Activated CD8-positive, alpha-beta memory T cell treated with anti-CD3 and anti-CD28 coated beads, Interleukin-2, amount 10 ng/mL, durations not matched to agents 7 days and 5 days (primary cell): ENCODE measurements at regions not wholly inside any gene's neighbourhood (a gene's known extent, or its start where the extent isn't known, plus 50 kb on each side); places are given as distances from the start of the nearest gene placed in this dataset.

Experiments used
- ATAC-seq: fragments of 150-1000 bp; cut with Tn5 transposase; one replicate; pipeline ENCODE4 v1.10.0; 2021; ENCODE audit warnings: moderate library complexity
- CTCF ChIA-PET: fragments of 350-600 bp; sonication (Branson Sonifier 250); formaldehyde crosslinking; loops from one replicate; lab custom pipeline; 2021; ENCODE audit warnings: antibody characterized with exemption; lab: Charles Lee
- DNase-seq: peaks from one replicate; pipeline ENCODE4 v3.0.0-alpha.2; 2020
- H3K27ac Mint-ChIP-seq: one replicate; pipeline ENCODE4 v1.8.0; 2021; ENCODE audit warnings: mild to moderate bottlenecking, mixed read lengths
- H3K27me3 Mint-ChIP-seq: one replicate; pipeline ENCODE4 v1.8.0; 2021; ENCODE audit warnings: mixed read lengths
- H3K36me3 Mint-ChIP-seq: one replicate; pipeline ENCODE4 v1.8.0; 2021; ENCODE audit warnings: mild to moderate bottlenecking, mixed read lengths
- H3K4me1 Mint-ChIP-seq: one replicate; pipeline ENCODE4 v1.8.0; 2021; ENCODE audit warnings: mixed read lengths
- H3K4me3 Mint-ChIP-seq: one replicate; pipeline ENCODE4 v1.8.0; 2021; ENCODE audit warnings: mild to moderate bottlenecking, moderate library complexity, mixed read lengths
- H3K9me3 Mint-ChIP-seq: one replicate; pipeline ENCODE4 v1.8.0; 2022; ENCODE audit warnings: low read depth, mixed read lengths

- CTCF ChIA-PET: no interaction called here
- H3K4me3 Mint-ChIP-seq: no peak overlapping the region
- peaks cover 49% of the 10 kb centered on the region for H3K4me1 Mint-ChIP-seq
- H3K36me3 Mint-ChIP-seq: no peaks in the 10 kb centered on the region
- ATAC-seq: no peak
- peak overlapping the region; percentile 52 for H3K27ac Mint-ChIP-seq
- DNase-seq: no peak
- no peaks in the 10 kb centered on the region for H3K27me3 Mint-ChIP-seq
- H3K9me3 Mint-ChIP-seq: no peaks in the 10 kb centered on the region
Measured at GRCh38 chr1:235045921-235046601, 82.6 kb downstream of the TOMM20 start.

GRCh38 chr1:235045034-235045690 lies 83.5 kb downstream of the TOMM20 start:
- no peak for ATAC-seq
- DNase-seq: no peak
- CTCF ChIA-PET: no interaction called here
- Mint-ChIP-seq H3K4me1 (peaks cover 51% of the 10 kb centered on the region), H3K4me3 (no peak overlapping the region), H3K9me3 (no peaks in the 10 kb centered on the region), H3K36me3 (no peaks in the 10 kb centered on the region), H3K27ac (no peak overlapping the region), H3K27me3 (no peaks in the 10 kb centered on the region)

- Mint-ChIP-seq H3K27me3 (no peaks in the 10 kb centered on the region), H3K36me3 (peaks cover 10% of the 10 kb centered on the region), H3K4me3 (no peak overlapping the region), H3K4me1 (peaks cover 42% of the 10 kb centered on the region), H3K27ac (no peak overlapping the region), H3K9me3 (peaks cover 8% of the 10 kb centered on the region)
- DNase-seq: no peak
- CTCF ChIA-PET: no interaction called here
- peak; percentile 47 for ATAC-seq
Measured at GRCh38 chr1:235043234-235043633, 85.4 kb downstream of the TOMM20 start.

GRCh38 chr1:235038701-235039100 lies 89.9 kb downstream of the TOMM20 start:
- ATAC-seq (no peak), DNase-seq (no peak)
- CTCF ChIA-PET: no interaction called here
- Mint-ChIP-seq H3K27ac (no peak overlapping the region), H3K4me3 (no peak overlapping the region), H3K9me3 (peaks cover 11% of the 10 kb centered on the region), H3K27me3 (no peaks in the 10 kb centered on the region), H3K36me3 (peaks cover 17% of the 10 kb centered on the region), H3K4me1 (peaks cover 11% of the 10 kb centered on the region)

GRCh38 chr1:235035928-235036327 lies 92.7 kb downstream of the TOMM20 start:
- Mint-ChIP-seq H3K4me3 (no peak overlapping the region), H3K36me3 (peaks cover 19% of the 10 kb centered on the region), H3K9me3 (peaks cover 11% of the 10 kb centered on the region), H3K4me1 (peaks cover 10% of the 10 kb centered on the region), H3K27ac (no peak overlapping the region), H3K27me3 (no peaks in the 10 kb centered on the region)
- ATAC-seq (no peak), DNase-seq (no peak)
- CTCF ChIA-PET: interaction anchor here (0.6 to 1.2 kb wide), 2 partner anchors 48 to 70 kb away, joined by 3 to 4 read pairs; no protein-coding TSS in a partner anchor

GRCh38 chr1:235030919-235031596 lies 97.6 kb downstream of the TOMM20 start:
- peaks cover 9% of the 10 kb centered on the region for H3K4me1 Mint-ChIP-seq
- peaks cover 7% of the 10 kb centered on the region for H3K9me3 Mint-ChIP-seq
- no peak overlapping the region for H3K4me3 Mint-ChIP-seq
- no peak overlapping the region for H3K27ac Mint-ChIP-seq
- ATAC-seq: no peak
- H3K27me3 Mint-ChIP-seq: no peaks in the 10 kb centered on the region
- CTCF ChIA-PET: interaction anchor here (0.6 kb wide), 1 partner anchor 17 kb away, joined by 3 read pairs; no protein-coding TSS in a partner anchor
- peaks cover 9% of the 10 kb centered on the region for H3K36me3 Mint-ChIP-seq
- no peak for DNase-seq

GRCh38 chr1:235027862-235028250 lies 100.8 kb downstream of the TOMM20 start:
- H3K27ac Mint-ChIP-seq: no peak overlapping the region
- CTCF ChIA-PET: no interaction called here
- H3K36me3 Mint-ChIP-seq: peaks cover 6% of the 10 kb centered on the region
- H3K9me3 Mint-ChIP-seq: peaks cover 8% of the 10 kb centered on the region
- no peaks in the 10 kb centered on the region for H3K27me3 Mint-ChIP-seq
- ATAC-seq: no peak
- DNase-seq: no peak
- no peak overlapping the region for H3K4me3 Mint-ChIP-seq
- peaks cover 23% of the 10 kb centered on the region for H3K4me1 Mint-ChIP-seq

GRCh38 chr1:235027076-235027861 lies 101.4 kb downstream of the TOMM20 start:
- Mint-ChIP-seq H3K9me3 (peaks cover 8% of the 10 kb centered on the region), H3K27me3 (no peaks in the 10 kb centered on the region), H3K27ac (no peak overlapping the region), H3K4me3 (no peak overlapping the region), H3K36me3 (peaks cover 6% of the 10 kb centered on the region), H3K4me1 (peaks cover 26% of the 10 kb centered on the region)
- CTCF ChIA-PET: no interaction called here
- ATAC-seq (no peak), DNase-seq (no peak)

GRCh38 chr1:235025422-235025984 lies 103.1 kb downstream of the TOMM20 start:
- no peaks in the 10 kb centered on the region for H3K27me3 Mint-ChIP-seq
- CTCF ChIA-PET: interaction anchor here (2.0 kb wide), 1 partner anchor 9 kb away, joined by 8 read pairs; no protein-coding TSS in a partner anchor
- no peak overlapping the region for H3K4me3 Mint-ChIP-seq
- peaks cover 8% of the 10 kb centered on the region for H3K9me3 Mint-ChIP-seq
- H3K4me1 Mint-ChIP-seq: peaks cover 28% of the 10 kb centered on the region
- DNase-seq: no peak
- H3K36me3 Mint-ChIP-seq: peaks cover 4% of the 10 kb centered on the region
- ATAC-seq: peak; percentile 28
- no peak overlapping the region for H3K27ac Mint-ChIP-seq

GRCh38 chr1:235024711-235025421 lies 103.8 kb downstream of the TOMM20 start:
- Mint-ChIP-seq H3K27me3 (no peaks in the 10 kb centered on the region), H3K27ac (no peak overlapping the region), H3K4me1 (peaks cover 32% of the 10 kb centered on the region), H3K9me3 (peaks cover 8% of the 10 kb centered on the region), H3K4me3 (no peak overlapping the region), H3K36me3 (peaks cover 4% of the 10 kb centered on the region)
- ATAC-seq: peak; percentile 31
- no peak for DNase-seq
- CTCF ChIA-PET: interaction anchor here (0.9 to 2.0 kb wide), 4 partner anchors 9 to 427 kb away, joined by 3 to 8 read pairs (median 4); no protein-coding TSS in a partner anchor

GRCh38 chr1:235023711-235024439 lies 104.8 kb downstream of the TOMM20 start:
- H3K36me3 Mint-ChIP-seq: peaks cover 4% of the 10 kb centered on the region
- peaks cover 8% of the 10 kb centered on the region for H3K9me3 Mint-ChIP-seq
- CTCF ChIA-PET: interaction anchor here (0.9 to 2.1 kb wide), 6 partner anchors 8 to 426 kb away, joined by 3 to 8 read pairs (median 5); no protein-coding TSS in a partner anchor
- H3K27ac Mint-ChIP-seq: no peak overlapping the region
- no peaks in the 10 kb centered on the region for H3K27me3 Mint-ChIP-seq
- H3K4me3 Mint-ChIP-seq: no peak overlapping the region
- no peak for ATAC-seq
- H3K4me1 Mint-ChIP-seq: peaks cover 40% of the 10 kb centered on the region
- no peak for DNase-seq
